Astrocyte of the spinal cord (primary cell): ENCODE measurements at regions not wholly inside any gene's neighbourhood (a gene's known extent, or its start where the extent isn't known, plus 50 kb on each side); places are given as distances from the start of the nearest gene placed in this dataset.

ENCODE experiments used
- DNase-seq: peaks from one replicate; pipeline ENCODE4 v3.0.0; 2011; ENCODE audit warnings: low read depth, low spot score
- H3K4me3 ChIP-seq: 2 replicates; pipeline ENCODE4 v1.5.1; 2011; ENCODE audit warnings: low read depth, mild to moderate bottlenecking, low read length, moderate library complexity
- in situ Hi-C: cut with HindIII; loops from 2 replicates; pipeline ENCODE4 v1.10.0; 2017; ENCODE audit warnings: low sequenced_read_pairs
- TF ChIP-seq, protein P1 (sequence below): IDR thresholded peaks from 2 replicates; pipeline ENCODE4 v1.5.1; 2012; ENCODE audit warnings: low read depth, mild to moderate bottlenecking, low read length, inconsistent platforms

DNA sequence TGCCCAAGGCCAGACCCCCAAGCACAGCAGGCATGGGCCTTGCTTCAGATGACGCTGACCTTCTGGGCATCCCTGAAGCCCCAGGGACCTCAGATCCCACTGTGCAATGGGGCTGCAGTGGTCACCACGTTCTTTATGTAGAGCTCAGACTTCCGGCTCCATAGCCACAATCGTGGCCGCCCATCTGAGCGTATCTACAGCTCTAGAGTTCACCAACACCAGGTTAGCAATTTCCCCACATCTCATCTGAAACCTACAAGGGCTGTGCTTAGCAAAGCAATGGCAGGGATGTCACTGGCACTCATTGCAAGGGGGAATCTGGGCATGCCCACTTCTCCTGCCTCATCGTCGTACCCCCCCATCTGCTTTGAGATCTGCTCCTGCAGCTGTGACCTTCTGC lies 384.4 kb upstream of the TSHZ3 start:
- no peak overlapping the region for H3K4me3 ChIP-seq
- in situ Hi-C loops: no loop called here
- no peak for DNase-seq
- TF ChIP-seq, protein P1, sequence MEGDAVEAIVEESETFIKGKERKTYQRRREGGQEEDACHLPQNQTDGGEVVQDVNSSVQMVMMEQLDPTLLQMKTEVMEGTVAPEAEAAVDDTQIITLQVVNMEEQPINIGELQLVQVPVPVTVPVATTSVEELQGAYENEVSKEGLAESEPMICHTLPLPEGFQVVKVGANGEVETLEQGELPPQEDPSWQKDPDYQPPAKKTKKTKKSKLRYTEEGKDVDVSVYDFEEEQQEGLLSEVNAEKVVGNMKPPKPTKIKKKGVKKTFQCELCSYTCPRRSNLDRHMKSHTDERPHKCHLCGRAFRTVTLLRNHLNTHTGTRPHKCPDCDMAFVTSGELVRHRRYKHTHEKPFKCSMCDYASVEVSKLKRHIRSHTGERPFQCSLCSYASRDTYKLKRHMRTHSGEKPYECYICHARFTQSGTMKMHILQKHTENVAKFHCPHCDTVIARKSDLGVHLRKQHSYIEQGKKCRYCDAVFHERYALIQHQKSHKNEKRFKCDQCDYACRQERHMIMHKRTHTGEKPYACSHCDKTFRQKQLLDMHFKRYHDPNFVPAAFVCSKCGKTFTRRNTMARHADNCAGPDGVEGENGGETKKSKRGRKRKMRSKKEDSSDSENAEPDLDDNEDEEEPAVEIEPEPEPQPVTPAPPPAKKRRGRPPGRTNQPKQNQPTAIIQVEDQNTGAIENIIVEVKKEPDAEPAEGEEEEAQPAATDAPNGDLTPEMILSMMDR: no peak

DNA sequence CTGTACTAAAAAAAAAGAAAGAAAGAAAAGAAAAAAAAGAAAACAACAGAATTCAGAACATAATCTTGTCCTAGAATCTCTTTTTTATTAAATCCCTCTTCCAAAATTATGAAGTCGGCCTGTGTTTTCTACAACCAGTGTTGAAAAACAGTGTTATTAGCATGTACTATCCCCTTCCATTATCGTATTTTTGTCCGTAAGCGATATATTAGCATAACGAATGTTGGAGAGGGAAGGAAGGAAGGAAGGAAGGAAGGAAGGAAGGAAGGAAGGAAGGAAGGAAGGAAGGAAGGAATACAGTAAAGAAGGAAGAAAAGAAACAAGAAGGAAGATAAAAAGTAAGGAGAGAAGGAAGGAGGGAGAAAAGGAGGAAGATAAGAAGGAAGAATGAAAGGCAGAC lies 393.0 kb upstream of the TSHZ3 start:
- H3K4me3 ChIP-seq: no peak overlapping the region
- TF ChIP-seq, protein P1: no peak
- no peak for DNase-seq
- in situ Hi-C loops: no loop called here

DNA sequence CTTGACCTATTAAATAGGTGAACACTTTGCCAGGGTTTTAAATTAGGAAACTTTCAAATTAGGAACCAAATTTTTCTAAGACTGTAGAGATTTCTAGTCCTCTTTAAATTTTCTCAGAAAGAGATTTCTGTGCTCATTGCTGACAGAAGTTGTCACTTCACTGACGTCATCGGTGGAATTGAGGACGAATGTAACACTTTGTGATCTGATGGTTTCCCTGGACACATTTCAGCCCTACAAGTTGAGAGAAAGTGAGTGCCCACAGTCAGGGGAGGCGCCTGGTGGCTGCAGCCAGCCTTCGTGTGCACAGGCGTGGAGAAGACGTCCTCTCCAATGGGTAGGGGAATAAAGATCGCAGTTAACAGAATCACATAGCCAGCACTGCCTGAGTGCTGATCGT lies 396.5 kb upstream of the TSHZ3 start:
- H3K4me3 ChIP-seq: no peak overlapping the region
- no peak for DNase-seq
- TF ChIP-seq, protein P1: no peak
- in situ Hi-C loops: no loop called here

DNA sequence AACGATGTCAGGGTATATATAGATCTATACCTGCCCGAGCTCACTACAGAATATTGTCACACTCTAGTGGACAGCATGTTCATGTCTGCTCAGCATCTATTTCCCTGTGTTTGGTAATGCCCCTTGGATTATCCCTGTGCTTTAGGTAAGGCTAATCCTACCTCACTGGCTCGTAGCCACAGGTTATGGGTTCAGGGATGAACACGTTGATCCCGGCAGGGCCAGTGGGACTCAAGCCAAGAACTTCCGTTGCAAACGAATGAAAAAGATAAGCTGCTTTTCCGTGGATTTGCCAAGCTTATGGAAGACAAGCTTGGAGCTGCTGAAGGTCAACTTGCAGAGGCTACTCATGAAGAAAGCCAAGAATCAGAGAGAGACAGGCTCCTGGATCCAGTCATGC lies 400.0 kb upstream of the TSHZ3 start:
- TF ChIP-seq, protein P1: no peak
- no peak overlapping the region for H3K4me3 ChIP-seq
- in situ Hi-C loops: no loop called here
- DNase-seq: no peak

DNA sequence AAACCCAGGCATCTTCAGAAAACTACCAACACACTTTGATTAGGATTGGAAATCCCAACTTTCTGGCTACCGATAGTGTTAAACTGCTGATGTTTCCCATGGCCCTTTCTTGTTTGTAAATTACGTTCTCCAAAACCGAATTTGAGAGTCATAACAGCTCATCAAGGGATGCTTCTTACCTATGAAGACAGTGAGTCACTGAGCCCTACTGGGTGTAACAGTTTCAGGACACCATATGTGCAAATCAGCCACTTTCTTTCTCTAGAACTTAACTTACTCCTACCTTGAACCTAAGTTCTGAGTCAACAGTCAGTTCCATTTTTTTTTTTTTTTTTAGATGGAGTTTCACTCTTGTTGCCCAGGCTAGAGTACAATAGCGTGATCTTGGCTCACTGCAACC lies 410.1 kb upstream of the TSHZ3 start:
- TF ChIP-seq, protein P1: no peak
- in situ Hi-C loops: no loop called here
- DNase-seq: no peak
- no peak overlapping the region for H3K4me3 ChIP-seq

DNA sequence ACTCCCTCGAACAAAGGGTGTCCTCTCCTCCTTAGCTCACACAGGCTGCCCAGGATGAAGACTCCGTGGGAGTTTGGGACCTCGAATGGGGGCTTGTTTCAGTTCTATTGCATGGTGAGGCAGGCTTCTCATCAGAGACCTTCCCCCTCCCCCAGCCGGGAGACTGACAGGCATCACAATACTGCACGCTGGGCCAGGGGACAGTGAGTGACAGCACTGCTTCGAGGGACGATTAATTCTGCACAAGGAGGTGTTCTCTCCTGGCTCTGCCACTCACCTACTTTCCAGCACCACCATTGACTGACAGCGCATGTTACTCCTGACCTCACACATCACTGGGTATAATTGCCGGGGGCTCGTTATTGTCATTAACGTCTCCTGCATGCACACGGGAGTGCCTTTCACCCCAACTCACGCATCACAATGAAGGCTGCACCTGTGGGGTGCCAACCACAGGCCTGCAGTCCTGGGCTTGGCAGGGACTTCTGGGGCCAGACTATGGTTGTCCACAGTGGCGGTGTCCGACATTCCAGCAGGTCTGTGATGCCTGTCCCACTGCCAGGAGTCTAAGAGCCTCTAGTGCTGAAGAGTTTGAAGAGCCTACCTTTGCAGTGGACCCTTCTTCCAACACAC lies 412.2 kb upstream of the TSHZ3 start:
- DNase-seq: no peak
- in situ Hi-C loops: no loop called here
- TF ChIP-seq, protein P1: no peak
- H3K4me3 ChIP-seq: no peak overlapping the region

DNA sequence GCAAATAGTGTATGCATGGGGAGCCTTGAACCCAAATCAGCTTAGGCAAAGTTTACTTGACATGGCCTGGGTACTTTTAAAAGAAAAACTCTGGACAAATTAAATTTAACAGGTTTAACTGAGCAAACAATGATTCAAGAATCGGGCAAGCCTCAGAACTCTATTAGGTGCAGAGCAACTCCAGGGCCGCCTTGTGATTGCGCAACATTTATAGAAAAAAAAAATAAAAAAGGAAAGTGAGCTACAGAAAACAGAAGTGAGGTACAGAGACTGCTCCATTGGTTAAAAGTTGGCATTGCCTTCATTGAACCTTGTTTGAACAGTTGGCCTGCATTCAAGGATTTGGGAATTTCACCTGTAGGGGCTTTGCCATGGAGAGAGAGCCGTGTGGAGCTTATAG lies 421.0 kb upstream of the TSHZ3 start:
- in situ Hi-C loops: no loop called here
- TF ChIP-seq, protein P1: no peak
- DNase-seq: no peak
- no peak overlapping the region for H3K4me3 ChIP-seq
